ENCODE measurements at regions not wholly inside any gene's neighbourhood (a gene's known extent, or its start where the extent isn't known, plus 50 kb on each side); places are given as distances from the start of the nearest gene placed in this dataset.

GRCh38 chr1:30337324-30337620 is 386.1 kb downstream of the MATN1 start:
- TF ChIP-seq, protein P1, sequence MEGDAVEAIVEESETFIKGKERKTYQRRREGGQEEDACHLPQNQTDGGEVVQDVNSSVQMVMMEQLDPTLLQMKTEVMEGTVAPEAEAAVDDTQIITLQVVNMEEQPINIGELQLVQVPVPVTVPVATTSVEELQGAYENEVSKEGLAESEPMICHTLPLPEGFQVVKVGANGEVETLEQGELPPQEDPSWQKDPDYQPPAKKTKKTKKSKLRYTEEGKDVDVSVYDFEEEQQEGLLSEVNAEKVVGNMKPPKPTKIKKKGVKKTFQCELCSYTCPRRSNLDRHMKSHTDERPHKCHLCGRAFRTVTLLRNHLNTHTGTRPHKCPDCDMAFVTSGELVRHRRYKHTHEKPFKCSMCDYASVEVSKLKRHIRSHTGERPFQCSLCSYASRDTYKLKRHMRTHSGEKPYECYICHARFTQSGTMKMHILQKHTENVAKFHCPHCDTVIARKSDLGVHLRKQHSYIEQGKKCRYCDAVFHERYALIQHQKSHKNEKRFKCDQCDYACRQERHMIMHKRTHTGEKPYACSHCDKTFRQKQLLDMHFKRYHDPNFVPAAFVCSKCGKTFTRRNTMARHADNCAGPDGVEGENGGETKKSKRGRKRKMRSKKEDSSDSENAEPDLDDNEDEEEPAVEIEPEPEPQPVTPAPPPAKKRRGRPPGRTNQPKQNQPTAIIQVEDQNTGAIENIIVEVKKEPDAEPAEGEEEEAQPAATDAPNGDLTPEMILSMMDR (IDR thresholded peaks at IDR 0.05 in 8 of 11, conservative IDR thresholded peaks at IDR 0.05 in 3 of 11): no peak
- TF ChIP-seq POLR2A (IDR thresholded peaks at IDR 0.05): no peak
- no peak for TF ChIP-seq POLR2AphosphoS5 (IDR thresholded peaks at IDR 0.05)

Measured in spleen (tissue), 7 donors.